GM18868 (cell line): ENCODE measurements at regions not wholly inside any gene's neighbourhood (a gene's known extent, or its start where the extent isn't known, plus 50 kb on each side); places are given as distances from the start of the nearest gene placed in this dataset.
A peak's percentile ranks its signal among the peaks of the same experiment; 100 is the strongest.

Experiments
- ATAC-seq: cut with Tn5 transposase; IDR thresholded peaks from one replicate; pipeline ENCODE4 v1.9.1; 2021; ENCODE audit warnings: mild to moderate bottlenecking, moderate library complexity; ENCODE audit not compliant: unreplicated experiment

DNA sequence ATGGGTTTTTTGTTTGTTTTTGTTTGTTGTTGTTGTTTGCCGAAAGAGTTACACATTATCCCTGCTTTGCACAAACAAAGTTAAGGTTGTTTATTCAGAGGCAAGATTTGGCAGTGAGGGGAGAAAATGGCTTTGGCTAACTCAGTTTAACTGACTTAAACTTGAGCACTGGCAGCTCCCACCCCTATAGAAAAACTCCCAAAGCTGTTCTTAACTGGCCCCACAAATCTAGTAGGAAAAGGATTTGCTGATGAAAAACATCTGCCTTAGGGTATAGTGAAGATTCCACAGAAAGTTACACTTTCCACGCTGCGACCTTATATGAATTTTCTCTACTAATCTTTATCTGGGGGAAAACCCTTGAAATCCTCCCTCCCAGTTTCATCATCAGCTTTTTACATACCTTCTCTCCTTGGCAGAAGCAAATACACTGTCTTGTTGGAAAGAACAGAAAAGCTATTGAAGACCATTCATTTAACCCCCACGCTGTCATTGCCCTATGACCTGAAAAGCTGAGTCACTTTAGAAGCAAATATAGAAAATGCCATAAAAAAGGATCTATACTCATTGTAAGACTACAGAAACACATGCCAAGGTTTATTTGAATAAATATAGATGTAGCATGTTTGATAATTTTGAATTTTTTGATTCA is 551.7 kb downstream of the NR2F2 start:
- ATAC-seq = no peak

DNA sequence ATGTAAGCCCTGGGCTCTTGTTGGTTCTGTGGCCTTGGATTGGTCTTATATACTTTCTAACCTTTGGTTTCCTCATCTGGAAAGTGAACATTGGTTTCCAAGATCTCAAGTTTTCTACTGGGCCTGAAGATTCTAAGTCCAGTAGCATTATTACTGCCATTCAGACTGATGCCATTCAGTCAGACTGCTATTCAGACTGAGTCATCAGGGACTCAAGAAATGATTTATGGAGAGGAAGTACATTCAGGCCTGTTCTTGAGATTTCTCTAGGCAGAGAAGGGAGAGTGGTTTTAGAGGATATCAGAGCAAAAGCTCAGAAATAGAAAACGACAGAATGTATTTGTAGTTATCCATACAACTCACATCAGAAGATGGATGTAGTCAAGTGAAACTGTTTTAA is 557.2 kb downstream of the NR2F2 start:
- peak; percentile 51 for ATAC-seq

DNA sequence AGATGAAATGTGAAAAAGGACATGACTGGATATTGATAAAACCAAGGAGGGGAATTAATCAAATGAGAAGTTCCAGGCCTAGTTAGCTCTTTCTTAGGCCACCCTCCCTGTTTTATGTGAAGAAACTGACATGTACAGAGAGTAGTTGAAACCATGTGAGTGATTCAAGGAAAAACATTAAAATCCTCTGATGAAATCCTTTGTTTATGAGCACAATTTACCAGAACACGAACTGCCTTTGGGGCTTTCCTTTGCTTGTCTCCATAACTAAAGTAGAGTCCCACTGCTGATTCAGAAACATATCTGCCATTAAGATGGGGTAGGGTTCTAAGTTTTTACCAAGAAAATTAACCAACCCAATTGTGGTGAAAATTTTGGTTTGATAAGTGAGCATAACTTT is 558.3 kb downstream of the NR2F2 start:
- ATAC-seq = no peak

DNA sequence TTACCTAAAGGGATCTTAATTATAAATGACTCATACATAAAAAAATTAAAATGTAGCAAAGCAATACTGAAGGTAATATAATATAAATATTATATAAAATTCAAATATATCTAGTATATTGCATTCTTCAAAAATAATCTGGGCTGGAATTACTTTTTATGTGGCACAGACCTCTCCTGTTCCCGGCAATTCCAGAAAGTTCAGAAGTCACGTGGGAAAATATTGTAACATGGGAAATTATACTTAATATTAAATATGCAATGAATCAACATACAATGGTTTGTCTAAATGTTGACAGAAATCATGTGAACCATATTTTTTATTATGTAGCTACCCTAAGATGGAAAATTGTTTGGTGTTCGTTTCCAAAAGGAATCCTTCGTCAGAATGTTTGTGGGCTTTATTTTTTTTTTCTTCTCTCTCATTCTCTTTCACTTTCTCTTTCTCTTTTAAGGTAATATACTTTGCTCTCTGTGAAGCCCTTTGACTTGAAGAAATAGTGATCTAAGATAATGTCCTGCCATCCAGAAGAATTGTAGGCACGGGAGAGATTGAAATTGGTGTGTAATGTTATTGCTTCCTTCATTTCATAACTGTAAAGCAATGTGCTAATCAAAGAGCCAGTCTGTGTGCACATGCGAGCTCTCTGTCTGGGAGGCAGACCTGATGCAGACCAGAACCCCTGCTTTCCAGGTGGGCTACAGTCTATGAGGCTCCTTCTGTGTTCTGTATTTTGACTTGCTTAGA is 559.4 kb downstream of the NR2F2 start:
- peak; percentile 53 for ATAC-seq

DNA sequence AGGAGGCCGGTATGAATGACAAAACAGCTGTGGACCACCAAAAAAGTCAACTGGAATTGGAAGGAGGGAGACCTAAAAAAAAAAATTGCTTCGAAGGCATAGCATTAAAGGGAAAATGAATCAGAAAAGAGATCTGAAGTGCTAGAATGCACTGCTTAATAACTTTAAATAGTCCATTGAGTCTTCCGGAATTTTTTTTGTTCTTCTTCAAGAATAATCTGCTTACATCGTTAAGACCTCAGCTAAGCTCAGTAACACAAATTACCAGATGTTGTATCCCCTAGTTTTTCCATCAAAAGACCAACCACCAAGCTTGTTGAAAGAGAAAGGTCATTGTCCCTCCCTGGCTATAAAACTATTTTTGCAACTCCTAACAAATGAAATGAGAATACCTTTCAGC is 560.5 kb downstream of the NR2F2 start:
- no peak for ATAC-seq

DNA sequence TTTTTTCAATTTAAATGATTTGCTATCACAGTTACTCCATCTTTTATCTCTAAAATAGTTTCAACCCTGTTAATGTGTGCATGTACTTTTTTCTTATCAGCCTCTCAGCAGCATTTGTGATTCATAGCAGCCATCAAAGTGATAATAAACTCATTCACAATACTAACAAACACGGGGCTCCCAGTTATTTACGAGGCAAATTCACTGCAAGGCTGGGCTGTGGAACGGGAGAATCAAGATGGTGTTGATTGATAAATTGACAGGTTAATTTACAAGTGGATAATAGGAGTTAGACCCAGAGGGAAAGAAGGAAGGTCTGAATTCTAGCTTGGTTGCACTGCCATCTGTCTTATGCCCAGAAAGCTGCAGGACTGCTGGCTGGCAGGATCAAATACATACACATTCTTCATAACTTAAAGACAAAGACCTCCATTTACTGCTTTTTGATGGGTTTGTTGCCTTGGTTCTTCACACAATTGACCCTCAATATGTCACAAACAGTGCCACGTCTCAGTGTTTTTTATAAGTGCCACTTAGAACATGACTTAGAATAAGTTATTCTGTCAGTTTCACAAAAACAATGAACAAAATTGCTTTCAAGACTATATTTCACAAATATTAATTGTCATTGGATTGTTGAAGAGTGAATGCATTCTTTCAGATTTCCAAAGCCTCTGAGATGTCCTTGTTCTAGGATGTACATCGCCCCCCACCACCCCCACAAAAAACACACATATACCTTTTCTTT is 562.8 kb downstream of the NR2F2 start:
- peak; percentile 46 for ATAC-seq

DNA sequence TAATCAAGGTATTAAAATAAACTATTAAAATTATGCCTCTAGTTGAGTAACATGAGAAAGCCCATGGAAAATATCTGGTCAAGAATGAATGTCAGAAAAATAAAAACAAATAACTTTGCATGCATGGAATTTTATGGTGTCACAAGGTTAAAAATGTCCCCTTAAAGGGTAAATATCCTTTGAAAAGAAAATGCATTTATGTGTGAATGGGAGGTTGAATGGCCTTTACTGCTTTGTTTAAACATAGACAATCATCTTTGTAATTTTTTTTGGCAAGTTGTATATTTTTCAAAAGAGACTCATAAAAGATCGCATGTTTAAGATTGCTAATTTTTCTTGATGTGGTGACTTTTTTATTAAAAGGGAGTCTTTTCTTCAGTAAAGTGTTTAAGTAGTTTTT is 564.2 kb downstream of the NR2F2 start:
- no peak for ATAC-seq

DNA sequence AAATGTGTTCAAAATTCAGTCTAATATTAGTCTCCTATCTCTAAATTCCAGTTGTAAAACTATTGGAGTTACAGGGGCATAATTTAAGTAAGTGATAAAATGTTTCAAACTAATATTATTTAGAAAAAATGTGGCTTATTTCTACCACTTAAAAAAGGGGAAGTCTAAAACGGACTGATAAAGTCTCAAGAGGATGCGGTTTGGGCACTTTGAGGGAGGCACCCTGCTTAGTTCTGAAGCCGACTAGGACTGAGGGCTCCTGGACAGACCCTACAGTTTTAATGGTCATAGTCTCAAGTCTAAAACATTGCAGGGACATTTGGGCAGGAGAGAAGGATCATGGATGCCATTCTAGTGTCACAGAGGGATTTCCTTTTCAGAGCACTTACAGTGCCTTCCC is 566.3 kb downstream of the NR2F2 start:
- peak; percentile 87 for ATAC-seq

DNA sequence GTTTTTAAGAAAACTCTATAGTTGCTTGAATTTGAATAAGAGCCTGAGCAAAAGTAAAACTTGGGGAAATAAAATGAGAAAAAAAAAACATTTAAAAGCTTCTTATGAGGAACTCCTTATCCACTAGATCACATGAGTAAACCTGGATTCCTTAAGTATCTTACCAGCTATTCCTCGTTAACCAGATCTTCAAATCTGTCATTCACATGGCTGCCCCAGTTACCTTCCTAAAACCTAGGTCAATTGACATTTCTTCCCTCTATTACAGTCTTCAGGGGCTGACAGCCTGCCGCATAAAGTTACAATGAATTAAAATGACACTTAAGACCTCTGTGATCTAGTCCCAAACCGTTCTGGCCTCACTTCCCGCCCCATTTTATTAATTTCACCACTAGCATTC is 583.6 kb downstream of the NR2F2 start:
- no peak for ATAC-seq

DNA sequence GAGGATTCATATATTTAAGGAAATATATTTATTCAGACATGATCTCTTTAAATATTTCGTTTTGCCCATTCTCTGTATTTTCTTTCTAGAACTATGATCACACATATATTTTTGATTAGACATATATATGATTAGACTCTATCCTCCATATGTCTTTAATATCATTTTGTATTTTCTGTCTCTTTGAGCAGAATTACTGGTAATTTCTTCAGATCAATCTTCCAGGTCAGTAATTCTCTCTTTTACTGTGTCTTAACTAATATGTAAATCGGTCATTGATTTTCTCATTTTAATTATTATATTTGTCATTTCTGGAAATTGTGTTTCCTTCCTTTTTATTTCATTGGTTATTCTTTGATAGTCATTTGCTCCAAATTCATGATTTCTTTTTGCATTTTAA is 586.2 kb downstream of the NR2F2 start:
- ATAC-seq = no peak

DNA sequence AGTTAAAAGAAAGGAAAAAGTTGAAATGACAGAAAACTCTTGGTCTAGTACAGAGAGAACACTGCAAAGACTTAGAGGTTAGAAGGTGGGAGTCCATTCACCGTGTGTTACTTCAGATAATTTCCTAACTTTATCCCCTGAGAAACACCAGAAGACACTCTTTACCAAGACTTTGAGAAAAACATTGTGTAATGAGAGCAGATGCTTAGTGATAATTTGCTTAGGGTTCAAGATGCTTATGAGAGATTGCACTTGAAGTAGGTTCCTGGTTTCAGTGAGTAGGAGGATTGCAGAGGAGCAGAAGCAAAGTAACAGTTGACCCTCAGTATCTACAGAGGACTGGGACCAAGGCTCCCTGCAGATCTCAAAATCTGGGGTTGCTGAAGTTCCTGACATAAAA is 594.1 kb downstream of the NR2F2 start:
- no peak for ATAC-seq

DNA sequence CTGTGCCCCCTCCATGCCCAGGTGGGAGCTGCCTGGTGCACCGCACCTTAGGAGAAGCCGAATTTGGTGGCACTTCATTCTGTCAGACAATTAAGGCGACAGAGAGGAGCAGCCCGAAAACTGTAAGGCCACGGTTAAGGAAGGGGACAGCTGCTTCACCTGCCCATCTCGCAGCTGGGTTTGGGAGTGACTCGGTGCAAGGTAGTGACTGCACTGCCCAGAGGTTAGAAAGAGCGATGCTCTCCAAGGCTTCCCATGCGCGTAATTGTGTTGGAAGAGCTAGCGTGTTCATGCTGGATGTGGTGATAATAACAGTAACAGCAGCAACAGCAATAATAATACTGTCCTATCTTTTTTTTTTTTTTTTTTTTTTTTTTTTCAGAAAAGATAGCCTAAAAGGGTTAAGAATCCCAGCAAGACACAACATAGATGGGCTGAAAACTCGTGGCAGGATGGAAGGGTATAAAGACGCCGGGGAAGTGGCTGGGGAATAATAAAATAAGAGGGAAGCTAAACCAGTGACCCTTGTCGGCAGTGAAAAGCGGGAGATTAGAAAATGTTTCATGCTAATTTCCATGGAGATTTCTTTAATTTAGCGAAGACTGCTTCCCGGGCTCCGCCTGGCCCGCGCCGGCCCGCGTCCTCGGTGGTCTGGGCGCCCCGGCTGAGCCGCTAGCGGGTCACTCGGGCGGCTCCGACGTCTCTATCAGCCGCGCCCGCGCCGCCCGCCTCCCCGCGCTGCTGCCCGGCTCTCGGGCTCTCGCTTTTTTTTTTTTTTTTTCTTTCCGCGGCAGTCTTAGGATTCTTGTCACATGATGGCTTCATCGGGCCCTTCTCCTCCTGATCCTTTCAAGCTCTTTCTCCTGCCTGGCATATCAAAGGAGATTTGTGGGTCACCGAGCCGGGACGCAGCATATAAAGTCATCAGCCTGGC is 617.1 kb downstream of the NR2F2 start:
- ATAC-seq = no peak

DNA sequence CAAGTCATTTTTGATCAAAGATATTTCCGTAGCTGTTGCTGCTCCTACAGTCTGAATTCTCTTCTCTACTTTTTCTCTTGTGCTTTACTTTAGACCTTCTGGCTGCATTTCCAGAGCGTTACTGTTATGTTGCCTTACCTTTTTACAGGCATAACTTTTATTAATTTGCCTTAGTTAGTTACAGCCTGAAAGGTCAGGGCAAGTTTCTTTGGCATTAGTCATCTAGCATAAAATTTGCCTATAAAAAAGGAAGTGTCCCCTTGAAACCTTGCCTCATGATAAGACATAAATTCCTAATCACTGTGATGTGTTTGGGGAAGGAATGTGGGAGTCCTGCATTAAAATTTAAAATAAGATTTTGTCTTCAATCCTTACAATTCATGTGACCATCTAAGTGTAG is 618.5 kb downstream of the NR2F2 start:
- ATAC-seq = no peak

DNA sequence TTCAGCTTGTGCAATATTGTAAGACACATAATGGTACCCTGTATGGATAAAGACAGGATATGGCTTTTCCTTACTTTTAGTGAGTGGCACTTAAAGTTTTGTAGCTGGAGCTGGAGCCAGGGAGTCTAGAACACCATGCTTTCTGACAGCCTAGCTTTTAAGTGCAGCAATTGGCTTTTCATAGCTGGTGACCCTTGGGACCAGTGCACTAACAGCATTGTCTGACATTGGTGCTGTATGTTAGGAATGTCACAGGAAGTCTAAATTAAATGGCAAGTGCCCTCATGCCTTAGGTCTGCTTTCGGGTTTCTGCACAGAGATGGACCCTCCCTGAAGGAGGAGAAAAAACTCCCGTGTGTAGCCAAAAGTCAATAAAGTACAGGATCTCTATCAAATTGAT is 628.2 kb downstream of the NR2F2 start:
- ATAC-seq = no peak

DNA sequence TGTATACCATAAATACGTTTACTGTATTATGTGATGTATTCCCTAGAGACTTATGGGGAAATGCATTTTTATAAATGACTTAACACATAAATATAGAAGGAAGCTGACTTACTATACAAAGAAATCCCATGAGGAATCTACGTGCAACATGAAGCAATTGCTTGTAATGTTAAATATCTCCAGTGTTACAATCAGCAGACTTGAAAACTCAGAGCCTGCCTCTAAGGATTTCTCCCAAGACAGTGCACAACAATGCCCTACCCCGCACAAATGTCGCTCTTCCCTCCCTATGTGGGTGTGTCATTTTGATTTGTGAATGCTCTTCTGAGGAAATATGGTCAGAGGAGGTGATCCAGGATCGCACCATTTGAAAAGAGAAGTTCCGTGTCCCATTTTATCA is 629.0 kb downstream of the NR2F2 start:
- no peak for ATAC-seq

DNA sequence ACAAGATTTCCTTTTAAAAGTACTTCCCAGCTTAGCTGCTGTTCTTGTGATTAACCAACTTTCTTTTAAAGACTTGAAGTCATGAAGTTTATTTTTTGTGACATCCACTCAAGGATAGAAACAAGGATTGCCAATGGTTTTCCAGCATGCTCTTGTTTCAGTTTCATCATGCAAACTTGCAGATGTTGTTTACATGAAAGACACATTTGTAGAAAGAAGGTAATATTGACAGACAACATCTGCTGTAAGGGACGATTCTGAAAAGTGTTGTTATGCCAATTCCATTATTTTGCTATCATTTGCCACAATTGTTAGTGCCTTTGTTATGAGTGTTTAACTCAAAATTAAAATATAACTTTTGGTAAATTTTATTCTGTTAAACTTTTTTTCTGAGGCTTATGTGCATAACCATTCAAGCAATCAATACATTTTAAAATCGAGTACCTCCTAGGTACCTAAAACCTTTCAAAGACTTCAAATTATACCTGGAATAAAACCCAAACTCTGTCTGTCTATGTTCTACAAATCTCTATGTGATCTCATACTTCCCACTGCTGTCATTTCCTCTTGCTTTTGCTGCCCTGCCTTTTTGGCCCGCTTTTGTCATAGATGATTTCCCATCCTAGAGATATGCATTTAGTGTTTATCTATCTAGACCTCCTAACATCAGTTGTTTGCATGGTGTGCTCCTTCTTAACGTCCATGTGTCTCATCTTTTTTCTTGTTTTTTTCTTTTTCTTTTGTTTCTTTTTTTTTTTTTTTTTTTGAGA is 630.4 kb downstream of the NR2F2 start:
- ATAC-seq = no peak

DNA sequence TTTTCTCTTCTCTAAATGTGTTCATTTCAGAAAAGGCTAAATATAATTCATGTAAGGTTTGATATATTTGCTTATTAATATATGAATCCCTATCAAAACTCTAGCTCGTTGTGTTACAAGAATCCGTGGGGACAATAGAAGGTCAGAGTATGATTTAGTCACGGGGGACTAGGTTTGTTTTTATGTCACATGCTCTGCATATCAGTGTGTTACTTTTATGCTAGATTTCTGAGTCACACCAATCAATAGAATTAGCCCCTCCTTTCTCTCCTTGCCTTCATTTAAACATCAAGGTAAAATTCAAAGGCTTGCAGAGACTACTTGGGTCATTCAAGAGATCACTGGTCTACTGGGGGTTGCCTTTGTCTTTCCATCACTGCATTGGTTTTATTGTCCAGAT is 636.1 kb downstream of the NR2F2 start:
- ATAC-seq = no peak

DNA sequence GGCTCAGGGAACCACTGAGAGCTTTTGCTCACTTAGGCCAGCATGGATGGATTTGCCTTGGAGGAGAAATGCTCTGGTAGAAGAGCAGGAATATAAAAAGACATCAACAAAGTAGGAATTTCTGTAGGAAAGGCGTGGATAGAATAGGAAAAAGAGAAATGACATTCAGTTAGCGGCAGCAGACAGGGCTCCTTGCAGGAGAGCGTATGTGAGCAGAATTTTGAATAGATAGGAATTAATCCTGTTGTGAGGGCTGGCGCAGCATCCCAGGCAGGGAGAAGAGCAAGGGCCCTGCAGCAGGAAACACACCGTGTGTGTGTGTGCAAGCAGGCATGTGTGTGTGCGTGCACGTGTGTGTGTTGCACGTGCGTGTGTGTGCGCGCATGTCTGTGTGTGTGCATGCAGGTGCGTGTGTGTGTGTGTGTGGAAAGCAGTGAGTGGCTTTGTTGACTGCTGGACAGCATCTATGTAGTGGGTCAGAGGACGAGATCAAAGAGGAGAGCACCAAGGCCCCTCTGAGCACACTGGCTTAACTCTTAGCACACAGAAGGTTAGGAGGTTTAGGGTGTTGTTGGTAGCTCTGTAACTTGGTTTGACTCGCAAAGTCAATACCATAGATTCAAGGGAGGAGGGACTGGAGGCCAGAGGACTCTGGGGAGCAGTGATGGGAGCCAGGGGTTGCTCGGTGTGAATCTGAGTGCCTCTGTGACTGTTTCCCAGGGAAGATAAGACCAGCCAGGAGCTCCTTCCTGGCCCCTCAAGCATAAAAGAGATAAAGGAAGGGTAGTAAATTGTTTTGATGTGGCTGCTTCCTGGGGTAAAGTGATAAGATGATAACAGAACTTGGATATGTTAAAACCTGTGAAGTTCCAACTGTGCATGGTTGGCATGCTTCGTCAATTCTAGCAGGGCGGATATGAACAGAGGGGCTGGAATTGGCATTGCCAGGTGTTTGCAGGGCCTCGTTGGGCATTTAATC is 639.5 kb downstream of the NR2F2 start:
- no peak for ATAC-seq

DNA sequence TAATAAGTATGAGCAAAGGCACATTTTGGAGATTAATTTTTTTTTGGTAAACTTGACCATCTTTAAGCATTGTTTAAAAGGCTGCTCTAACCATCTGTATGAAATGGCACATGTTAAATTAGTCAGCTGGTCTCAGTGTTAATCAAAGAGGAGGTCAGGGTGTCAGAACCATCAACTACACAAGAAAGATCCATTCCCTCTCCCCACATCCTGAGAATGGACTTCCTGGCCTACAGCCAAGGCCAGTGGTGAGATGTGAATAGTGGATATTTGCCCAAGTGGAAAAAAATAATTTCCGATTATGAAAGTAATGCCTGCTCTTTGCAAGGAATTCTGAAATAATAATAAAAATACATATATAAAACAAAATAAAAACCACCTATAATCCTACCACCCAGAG is 641.7 kb downstream of the NR2F2 start:
- no peak for ATAC-seq
